Ectodermal cell (in vitro differentiated cells): ENCODE measurements at regions not wholly inside any gene's neighbourhood (a gene's known extent, or its start where the extent isn't known, plus 50 kb on each side); places are given as distances from the start of the nearest gene placed in this dataset.

Experiments
- H3K27ac ChIP-seq: 2 replicates; pipeline ENCODE4 v1.7.0; 2013; ENCODE audit warnings: mild to moderate bottlenecking, low read depth, low read length; ENCODE audit not compliant: insufficient read depth, poor library complexity, severe bottlenecking
- H3K27me3 ChIP-seq: 2 replicates; pipeline ENCODE4 v1.7.0; 2013; ENCODE audit warnings: mild to moderate bottlenecking, low read length; ENCODE audit not compliant: insufficient read depth, control insufficient read depth, poor library complexity, severe bottlenecking
- H3K36me3 ChIP-seq: one replicate; pipeline ENCODE4 v1.7.0; 2013; ENCODE audit warnings: low read length; ENCODE audit not compliant: control insufficient read depth, insufficient read depth
- H3K4me1 ChIP-seq: one replicate; pipeline ENCODE4 v1.7.0; 2013; ENCODE audit warnings: low read length; ENCODE audit not compliant: control insufficient read depth, insufficient read depth
- H3K4me3 ChIP-seq: 2 replicates; pipeline ENCODE4 v1.7.0; 2013; ENCODE audit warnings: low read depth, low read length, control low read depth; ENCODE audit not compliant: insufficient read depth
- H3K9me3 ChIP-seq: 2 replicates; pipeline ENCODE4 v1.7.0; 2013; ENCODE audit warnings: mild to moderate bottlenecking, low read length, moderate library complexity; ENCODE audit not compliant: control insufficient read depth
- WGBS, 2 experiments: methylation state at CpG; one replicate each; pipeline ENCODE4 v1.1.7; 2013; ENCODE audit warnings: missing lambda C conversion rate in 2 of 2; 5-methylcytosine and 5-hydroxymethylcytosine counted together

GRCh38 chr12:83971781-83972180, 940.8 kb downstream of the SLC6A15 start:
- Histone ChIP-seq H3K4me3 (no peak overlapping the region), H3K4me1 (no peaks in the 10 kb centered on the region), H3K9me3 (no peaks in the 10 kb centered on the region), H3K27me3 (no peaks in the 10 kb centered on the region), H3K36me3 (no peaks in the 10 kb centered on the region), H3K27ac (no peak overlapping the region)
- 100% methylated on average over 2 of the region's 3 CpGs; no CpG with 5 or more reads in 1 of the 2 experiments for WGBS, 2 experiments

- no peaks in the 10 kb centered on the region for H3K27me3 ChIP-seq
- H3K4me3 ChIP-seq, result no peak overlapping the region
- 93 to 100% methylated on average over 1 of the region's 1 CpG for WGBS, 2 experiments
- H3K36me3 ChIP-seq, result no peaks in the 10 kb centered on the region
- H3K27ac ChIP-seq, result no peak overlapping the region
- no peaks in the 10 kb centered on the region for H3K9me3 ChIP-seq
- no peaks in the 10 kb centered on the region for H3K4me1 ChIP-seq
These were observed 951.8 kb downstream of the SLC6A15 start for GRCh38 chr12:83960767-83961166.

DNA sequence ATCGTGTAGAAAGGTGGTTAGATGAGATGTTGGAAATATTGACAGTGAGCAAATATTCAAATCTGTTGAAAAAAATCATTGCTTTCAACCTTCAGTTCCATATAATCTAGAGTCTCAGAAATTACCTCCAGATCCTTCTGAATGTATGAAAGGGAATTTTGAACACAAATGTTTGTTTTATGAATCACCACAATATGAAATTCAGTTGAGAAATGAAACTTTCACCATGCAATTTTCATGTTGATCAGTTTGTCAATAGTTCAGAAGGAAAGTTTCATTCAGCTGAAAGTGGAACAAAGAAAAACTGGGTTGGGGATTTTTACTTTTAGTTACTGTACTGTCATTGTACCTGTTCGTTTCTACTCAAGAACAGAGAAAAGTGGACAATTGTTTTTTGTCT, 953.6 kb downstream of the SLC6A15 start:
- no peaks in the 10 kb centered on the region for H3K36me3 ChIP-seq
- H3K4me1 ChIP-seq, result no peaks in the 10 kb centered on the region
- H3K9me3 ChIP-seq, result no peaks in the 10 kb centered on the region
- no peaks in the 10 kb centered on the region for H3K27me3 ChIP-seq
- no peak overlapping the region for H3K27ac ChIP-seq
- WGBS, 2 experiments, result 96 to 100% methylated on average over 2 of the region's 2 CpGs
- no peak overlapping the region for H3K4me3 ChIP-seq

DNA sequence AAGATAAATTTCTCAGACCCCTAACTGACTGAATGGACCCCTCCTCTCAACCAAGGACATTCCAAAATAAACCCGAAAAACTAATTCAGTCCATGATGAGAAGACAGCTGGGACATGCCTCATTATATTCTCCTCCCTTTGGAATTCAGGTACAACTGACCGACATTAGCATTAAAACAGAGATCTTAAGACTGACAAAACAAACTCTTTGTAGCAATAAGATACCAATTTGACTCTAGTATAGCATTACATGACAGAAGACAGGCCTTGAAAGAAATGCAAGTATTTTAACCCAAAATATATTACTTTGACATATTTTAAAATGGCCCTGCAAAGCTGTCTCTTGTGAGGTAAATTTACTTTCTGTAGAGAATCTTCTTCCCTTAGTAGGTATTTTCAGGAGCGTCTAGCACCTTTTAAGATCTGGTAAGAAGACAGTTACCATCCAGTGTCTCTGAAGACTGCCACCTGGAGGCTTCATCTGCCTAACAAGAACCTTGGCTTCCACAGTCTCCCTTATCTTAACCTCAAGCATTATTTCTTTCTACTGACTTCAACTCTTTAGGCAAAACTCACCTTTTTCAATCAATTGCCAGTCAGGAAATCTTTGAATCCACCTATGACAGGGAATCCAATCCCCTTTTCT, 957.5 kb downstream of the SLC6A15 start:
- no peaks in the 10 kb centered on the region for H3K27me3 ChIP-seq
- H3K4me1 ChIP-seq, result no peaks in the 10 kb centered on the region
- H3K36me3 ChIP-seq, result no peaks in the 10 kb centered on the region
- no peak overlapping the region for H3K27ac ChIP-seq
- no peaks in the 10 kb centered on the region for H3K9me3 ChIP-seq
- H3K4me3 ChIP-seq, result no peak overlapping the region
- WGBS, 2 experiments, result 42 to 43% methylated on average over 3 of the region's 3 CpGs

DNA sequence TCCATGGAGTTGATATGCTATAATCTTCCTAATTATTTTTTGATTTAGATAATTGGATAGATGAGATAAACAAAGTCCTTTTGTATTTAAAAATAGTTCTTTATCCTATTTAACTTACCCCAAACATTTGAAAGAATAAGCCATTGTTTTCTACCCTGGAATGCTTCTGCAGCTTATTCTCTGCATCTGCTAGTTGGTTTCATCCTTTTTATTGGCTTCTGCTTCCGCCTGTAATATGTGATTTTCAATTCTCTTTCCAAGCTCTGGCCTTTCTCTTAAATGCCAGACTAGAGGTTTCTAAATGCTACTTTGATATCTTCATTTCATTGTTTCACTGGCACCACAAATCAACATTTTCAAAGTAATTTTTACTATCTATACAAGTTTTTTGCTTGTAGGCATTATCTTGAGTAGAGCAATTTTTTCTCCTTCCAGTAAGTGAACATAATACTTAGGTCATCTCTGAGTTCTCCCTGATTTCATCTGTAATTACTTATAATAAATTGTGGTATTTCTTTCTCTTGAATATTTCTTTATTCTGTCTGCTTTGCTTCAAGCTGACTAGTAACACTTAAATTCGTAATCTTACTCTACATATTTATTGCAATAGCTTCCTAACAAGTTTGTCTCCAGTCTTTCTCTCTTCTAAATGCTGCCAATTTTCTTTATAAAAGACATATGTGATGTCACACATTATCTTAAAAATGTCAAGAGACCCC, 958.4 kb downstream of the SLC6A15 start:
- no peaks in the 10 kb centered on the region for H3K4me1 ChIP-seq
- no peak overlapping the region for H3K4me3 ChIP-seq
- no peaks in the 10 kb centered on the region for H3K9me3 ChIP-seq
- no peak overlapping the region for H3K27ac ChIP-seq
- no peaks in the 10 kb centered on the region for H3K27me3 ChIP-seq
- H3K36me3 ChIP-seq, result no peaks in the 10 kb centered on the region
- 82 to 90% methylated on average over 2 of the region's 2 CpGs for WGBS, 2 experiments

DNA sequence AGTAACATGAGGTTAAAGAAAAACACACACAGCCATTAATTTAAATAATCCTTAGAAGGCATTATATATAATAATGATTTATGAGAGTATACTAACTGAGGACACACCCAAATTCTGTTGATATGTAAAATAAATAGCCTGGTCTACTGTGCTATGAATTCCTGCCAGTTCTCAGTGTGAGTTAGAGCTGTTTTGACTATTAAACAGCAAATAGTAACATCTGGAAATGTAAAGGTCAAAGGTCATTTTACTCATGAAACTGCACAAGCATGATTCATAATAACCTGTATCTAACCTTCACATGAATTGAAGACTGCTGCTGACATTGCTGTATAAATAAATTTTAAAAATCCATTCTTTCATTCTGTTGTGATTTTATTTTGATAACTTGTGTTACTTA, 966.7 kb downstream of the SLC6A15 start:
- H3K4me3 ChIP-seq, result no peak overlapping the region
- H3K27me3 ChIP-seq, result no peaks in the 10 kb centered on the region
- no peak overlapping the region for H3K27ac ChIP-seq
- no peaks in the 10 kb centered on the region for H3K36me3 ChIP-seq
- H3K9me3 ChIP-seq, result no peaks in the 10 kb centered on the region
- H3K4me1 ChIP-seq, result no peaks in the 10 kb centered on the region

DNA sequence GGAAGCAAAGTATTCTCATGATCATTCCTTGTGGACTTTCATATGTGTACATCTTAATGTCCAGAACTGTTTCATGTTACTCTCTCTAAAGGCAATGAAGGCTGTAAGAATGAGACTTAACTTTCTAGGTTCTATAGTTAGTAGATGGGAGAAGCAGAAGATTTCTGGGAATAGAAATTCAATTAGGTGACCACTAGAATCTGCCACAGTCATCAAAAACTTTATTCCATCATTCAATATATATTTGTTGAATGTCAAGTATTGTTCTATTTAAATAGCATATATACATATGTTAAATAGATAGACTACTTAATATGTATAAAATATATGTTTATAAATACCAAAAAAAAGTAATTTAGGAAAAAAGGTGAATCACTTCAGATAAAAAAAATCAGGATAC, 972.9 kb downstream of the SLC6A15 start:
- H3K27me3 ChIP-seq, result no peaks in the 10 kb centered on the region

GRCh38 chr12:83933615-83934014, 979.0 kb downstream of the SLC6A15 start:
- H3K4me1 ChIP-seq, result no peaks in the 10 kb centered on the region
- no peaks in the 10 kb centered on the region for H3K27me3 ChIP-seq
- no peaks in the 10 kb centered on the region for H3K9me3 ChIP-seq
- no peak overlapping the region for H3K4me3 ChIP-seq
- no peaks in the 10 kb centered on the region for H3K36me3 ChIP-seq
- H3K27ac ChIP-seq, result no peak overlapping the region

More for the DNA sequence above, 972.9 kb downstream of the SLC6A15 start:
- Histone ChIP-seq H3K9me3 (no peaks in the 10 kb centered on the region), H3K36me3 (no peaks in the 10 kb centered on the region), H3K4me3 (no peak overlapping the region), H3K4me1 (no peaks in the 10 kb centered on the region), H3K27ac (no peak overlapping the region)

DNA sequence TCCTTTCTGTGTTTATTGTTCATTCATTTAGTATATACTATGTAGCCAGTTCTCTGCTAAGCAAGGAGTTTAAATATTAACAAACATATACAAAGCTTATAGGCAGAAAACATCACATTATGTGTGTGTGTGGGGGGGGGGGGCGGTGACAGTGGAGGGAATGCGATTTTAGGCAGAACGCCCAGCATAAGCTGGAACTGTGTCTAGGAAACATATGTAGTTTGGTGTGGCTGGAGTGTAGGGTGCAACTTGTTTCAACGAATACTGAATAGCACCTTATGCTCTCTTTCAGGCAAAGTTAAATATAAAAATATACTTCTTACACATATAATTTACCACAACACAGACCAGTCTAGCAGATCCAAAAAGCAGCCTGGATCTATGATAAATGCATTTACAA, 980.6 kb downstream of the SLC6A15 start:
- H3K9me3 ChIP-seq, result no peaks in the 10 kb centered on the region
- no peaks in the 10 kb centered on the region for H3K36me3 ChIP-seq
- H3K4me1 ChIP-seq, result no peaks in the 10 kb centered on the region
- no peaks in the 10 kb centered on the region for H3K27me3 ChIP-seq
- no peak overlapping the region for H3K27ac ChIP-seq
- 92 to 93% methylated on average over 2 of the region's 4 CpGs for WGBS, 2 experiments
- H3K4me3 ChIP-seq, result no peak overlapping the region

GRCh38 chr12:83931451-83931850, 981.1 kb downstream of the SLC6A15 start:
- no peak overlapping the region for H3K27ac ChIP-seq
- H3K4me1 ChIP-seq, result no peaks in the 10 kb centered on the region
- no peak overlapping the region for H3K4me3 ChIP-seq
- H3K36me3 ChIP-seq, result no peaks in the 10 kb centered on the region
- H3K9me3 ChIP-seq, result no peaks in the 10 kb centered on the region
- no peaks in the 10 kb centered on the region for H3K27me3 ChIP-seq
